Left renal cortex interstitium (tissue), 4 donors: ENCODE measurements at regions not wholly inside any gene's neighbourhood (a gene's known extent, or its start where the extent isn't known, plus 50 kb on each side); places are given as distances from the start of the nearest gene placed in this dataset.

Source experiments
- DNase-seq, 4 donors: peaks; one replicate each; pipeline ENCODE4 v3.0.0-alpha.2; 2013; ENCODE audit warnings: low read depth in 4 of 4, low spot score in 2 of 4, missing footprints in 1 of 4

DNA sequence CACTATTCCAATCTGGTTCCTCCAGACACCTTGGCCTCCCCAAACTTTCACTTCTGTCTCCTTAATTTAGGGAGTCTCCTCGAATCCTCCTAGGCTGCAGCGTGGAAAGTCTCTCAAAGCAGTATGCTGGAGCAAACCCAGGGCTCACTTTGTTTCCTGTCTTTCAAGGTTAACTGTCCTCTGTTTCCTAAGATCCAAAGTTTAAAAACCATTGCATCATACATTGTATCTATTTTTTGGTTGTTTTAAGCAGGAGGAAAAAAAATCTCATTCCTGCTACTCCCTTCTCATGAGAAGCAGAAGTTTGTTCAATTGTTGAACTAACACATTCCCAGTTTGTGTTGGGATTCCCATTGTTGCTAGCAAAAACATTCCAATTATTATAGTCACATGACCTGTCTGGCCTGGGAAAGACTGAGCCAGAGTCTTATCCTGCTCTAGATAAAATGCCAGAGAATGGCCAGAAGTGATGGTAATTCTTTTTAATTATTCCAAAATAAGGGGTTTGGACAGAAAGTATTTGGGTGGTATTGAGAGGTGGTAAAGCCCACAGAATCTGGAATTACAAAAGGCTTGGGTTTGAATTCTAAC is 67.3 kb downstream of the HSPB8 start:
- no peak for DNase-seq

DNA sequence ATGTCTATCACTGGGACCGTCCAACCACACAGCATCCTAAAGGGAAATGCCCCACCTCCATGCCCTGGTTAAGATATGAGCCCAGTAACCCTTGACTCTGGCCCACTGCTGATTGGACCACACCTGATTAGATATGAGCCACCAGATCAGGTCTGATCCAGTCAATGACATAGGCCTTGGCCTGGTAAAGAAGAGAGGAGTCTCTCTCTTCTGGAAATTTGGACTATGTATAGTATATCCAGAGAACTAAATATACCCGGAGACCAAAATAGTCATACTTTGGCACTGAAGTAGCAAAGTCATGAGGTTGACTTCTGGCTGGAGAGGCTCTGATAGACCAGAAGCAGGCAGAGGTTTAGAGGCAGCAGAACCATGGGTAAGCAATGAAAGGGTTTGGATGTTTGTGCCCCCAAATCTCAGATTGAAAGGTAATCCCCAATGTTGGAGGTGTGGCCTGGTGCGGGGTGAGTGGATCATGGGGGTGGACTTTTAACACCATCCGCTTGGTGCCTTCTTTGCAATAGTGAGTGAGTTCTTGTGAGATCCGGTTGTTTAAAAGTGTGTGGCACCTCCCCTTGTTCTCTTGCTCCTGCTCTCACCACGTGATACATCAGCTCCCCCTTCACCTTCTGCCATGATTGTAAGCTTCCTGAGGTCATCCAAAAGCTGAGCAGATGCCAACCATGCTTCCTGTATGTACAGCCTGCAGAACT is 68.4 kb downstream of the HSPB8 start:
- DNase-seq: no peak

DNA sequence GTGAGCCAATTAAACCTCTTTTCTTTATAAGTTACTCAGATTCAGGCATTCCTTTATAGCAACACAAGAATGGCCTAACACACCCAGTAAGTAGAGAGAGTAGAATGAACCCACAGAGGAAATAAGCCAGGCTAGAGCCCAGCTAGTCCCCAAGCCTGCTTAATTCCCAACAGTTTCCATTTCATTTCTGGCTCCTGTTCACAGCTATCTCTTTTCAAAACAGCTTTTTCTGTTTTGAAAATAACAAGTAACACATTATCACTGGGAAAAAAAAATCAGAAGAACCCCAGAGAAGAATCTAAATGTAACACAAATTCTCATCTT is 69.0 kb downstream of the HSPB8 start:
- DNase-seq: no peak

DNA sequence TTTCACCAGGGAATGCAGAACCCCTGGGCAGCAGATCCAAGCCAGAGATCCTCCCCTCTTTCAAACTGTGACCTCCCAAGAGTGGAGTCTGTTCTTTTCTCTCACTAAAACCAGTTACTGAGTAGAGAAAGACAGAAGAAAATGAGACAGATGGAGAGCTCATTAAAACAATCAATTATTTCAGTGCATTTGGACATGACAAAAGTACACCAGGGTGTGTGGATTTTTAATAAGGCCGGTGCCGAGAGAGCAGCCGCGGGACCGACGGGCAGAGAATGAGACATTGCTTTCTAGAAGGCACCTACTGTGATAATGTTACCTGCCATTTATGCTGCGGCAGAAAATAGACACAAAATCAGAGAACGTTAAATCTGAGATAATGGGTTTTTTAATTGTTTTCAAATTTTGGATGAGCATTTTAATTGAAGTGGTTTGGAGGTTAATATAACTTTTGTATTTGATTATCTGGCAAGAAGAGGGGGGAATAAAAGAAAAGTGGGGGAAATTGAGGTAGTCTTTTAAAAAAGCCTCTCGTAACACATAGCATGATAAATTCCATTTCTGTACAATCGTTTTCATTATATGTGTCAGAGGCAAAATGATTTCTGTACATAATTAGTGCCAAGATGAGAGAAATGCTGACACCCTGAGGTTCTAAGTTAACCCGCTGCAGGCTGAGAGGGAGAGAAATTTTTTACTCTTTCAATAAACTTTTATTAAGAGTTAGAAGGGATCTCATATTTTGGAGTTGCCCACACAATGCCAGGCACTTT is 70.8 kb downstream of the HSPB8 start:
- DNase-seq: no peak

DNA sequence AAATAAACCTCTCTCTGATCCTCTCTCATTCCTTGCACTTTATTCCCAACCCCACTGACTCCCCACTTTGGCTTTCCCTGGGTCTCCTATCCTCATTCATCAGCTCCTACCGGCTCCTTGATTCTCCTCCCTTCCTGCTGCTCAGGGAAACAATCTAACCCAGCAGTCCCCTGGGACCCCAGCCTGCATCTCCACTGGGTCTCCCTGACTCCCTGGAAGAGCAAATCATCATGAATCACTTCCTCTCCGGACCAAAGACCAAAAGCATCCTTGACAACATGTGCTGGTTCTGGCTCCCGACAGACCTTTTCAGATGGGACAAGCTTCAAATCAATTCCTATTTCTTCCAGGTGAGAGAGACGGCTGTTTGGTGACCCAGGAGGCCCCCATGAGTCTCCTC is 76.6 kb downstream of the HSPB8 start:
- no peak for DNase-seq

DNA sequence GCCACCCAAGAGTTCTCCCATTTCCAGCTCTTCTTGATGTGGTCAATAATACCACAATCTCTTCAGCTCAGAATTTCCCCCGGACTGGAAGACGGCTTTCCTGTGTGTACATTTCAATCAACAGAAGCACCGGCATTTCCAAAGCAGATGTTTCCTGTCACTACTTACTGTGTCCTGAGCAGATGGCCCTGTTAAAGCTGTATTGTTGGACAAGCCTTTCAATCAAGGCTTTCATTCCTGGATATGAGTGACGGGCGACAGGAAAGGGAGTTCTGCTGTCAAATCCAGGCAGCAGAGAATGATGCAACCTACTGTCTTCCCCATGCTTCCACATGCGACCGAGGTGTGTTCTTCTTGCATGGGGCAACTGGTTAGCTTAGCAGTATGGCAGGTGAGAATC is 76.4 kb upstream of the CCDC60 start:
- peak in 1 of 4 donors; percentile 16 for DNase-seq

DNA sequence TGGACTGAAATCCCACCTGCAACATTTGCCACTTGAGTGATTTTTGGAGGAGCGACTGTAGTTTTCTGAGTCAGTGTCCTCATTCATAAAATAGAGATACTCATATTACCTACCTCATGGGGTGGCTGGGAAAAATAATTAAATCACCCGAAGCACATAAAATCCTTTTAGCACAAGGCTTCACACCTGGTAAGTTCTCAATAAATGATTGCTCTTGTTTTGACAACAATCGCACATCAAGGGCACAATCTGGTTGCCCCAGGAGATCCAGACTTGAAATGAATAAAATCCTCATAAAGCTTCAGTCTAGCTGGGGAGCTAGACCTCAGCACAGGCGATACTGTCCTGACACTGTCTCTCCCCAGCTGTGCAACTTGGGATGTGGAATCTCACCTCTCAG is 76.0 kb upstream of the CCDC60 start:
- DNase-seq: peak in 1 of 4 donors; percentile 3

DNA sequence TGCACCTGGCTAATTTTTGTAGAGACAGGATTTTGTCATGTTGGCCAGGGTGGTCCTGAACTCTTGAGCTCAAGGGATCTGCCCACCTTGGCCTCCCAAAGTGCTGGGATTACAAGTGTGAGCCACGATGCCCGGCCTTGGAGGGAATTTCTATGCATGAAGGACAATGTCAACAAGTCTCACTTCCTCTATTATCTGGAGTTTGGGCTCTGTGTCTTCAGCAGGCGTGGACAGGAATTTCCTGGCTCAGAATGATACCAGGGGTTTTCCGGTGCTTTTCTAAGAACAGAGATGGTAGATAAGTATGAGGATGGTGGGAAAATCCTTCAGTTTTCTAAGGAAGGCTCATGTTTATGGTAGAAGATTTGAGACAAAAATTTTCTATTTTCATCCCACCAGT is 75.0 kb upstream of the CCDC60 start:
- DNase-seq: no peak

DNA sequence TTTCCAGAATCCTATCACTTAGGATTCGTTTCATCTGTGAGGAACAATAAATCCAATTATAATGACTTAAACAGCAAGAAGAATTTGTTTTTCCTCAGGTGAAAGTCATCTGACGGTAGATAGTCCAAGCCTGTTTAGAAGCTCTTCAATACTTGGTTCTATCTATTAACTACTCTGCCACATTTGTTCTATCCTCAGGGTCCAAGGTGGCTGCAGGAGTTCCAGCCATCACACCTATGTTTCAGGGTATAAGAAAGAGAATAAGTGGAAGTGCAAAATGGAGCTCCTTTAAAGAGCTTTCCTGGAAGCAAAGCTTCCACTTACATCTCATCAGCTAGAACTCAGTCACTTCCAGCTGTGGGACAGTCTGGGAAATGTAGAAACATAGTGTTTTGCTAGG is 72.1 kb upstream of the CCDC60 start:
- no peak for DNase-seq

DNA sequence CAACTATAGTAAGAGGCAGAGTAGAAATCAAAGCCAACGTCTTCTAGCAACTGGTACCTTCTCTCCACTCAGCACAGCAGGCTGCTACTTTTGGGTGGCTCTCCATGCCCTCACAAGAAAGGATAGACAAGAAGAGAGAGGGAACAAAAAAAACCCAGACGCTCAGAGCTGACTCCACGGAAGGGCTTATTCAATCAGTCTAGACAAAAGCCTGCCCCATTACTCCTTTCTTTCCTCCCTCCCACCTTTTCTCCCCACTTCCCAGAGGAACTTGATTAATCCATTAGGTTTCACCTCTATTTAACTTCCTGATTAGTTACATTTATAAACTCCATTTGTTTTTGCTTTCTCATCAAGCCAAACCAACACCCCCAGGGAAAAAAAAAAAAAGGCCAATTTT is 71.1 kb upstream of the CCDC60 start:
- DNase-seq: no peak

DNA sequence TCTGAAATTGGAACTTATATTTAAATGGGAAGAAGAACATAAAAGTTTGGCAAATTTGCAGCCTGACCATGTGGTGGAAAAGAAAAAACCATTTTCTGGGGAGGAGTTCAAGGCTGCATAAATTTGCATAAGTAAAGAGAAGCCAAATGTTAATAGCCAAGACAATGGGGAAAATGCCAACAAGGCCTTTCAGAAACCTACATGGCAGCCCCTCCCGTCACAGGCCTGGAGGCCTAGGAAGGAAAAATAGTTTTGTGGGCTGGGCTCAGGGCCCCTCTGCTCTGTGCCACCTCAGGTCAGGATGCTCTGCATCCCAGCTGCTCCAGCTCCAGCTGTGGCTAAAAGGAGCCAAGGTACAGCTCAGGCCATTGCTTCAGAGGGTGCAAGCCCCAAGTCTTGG is 67.6 kb upstream of the CCDC60 start:
- no peak for DNase-seq

DNA sequence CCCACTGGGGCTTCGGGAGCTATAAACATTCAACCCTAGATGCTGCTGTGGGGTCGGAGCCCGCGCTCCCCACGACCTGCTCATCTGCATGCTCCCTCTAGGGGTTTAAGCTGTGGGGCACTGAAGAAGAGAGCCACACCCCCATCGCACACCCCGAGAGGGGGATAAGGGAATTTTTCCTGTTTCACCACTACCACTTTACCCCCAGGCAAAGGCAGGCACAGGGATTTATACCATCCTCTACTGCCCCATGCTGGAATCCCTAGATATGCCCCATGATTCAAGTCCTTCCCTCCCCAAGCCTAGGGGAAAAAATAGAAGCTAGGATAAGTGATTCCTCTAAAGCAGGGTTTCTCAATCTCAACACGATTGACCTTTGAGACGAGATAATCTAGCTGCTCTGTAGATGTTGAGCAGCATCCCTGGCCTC is 59.9 kb upstream of the CCDC60 start:
- no peak for DNase-seq

DNA sequence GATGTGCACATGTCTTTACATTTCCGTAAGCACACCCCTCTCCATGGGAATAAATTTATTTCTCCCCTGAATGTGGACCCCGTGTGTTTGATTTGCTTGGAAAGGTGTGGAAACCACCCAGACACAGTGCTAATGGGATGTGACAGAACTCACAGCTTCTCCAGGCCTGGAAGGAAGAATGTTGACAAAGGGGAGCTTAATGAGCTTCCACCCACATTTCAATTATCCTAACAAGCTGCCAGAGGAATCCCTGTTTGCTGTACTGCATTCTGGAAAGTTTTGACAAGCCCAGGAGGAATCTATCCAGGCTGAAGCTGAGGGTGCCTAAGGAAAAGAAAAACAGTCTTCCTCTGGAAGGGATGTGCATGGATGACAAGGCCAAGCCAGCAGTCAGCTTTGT is 51.2 kb upstream of the CCDC60 start:
- DNase-seq: no peak
